GM12892 (cell line): ENCODE measurements at regions not wholly inside any gene's neighbourhood (a gene's known extent, or its start where the extent isn't known, plus 50 kb on each side); places are given as distances from the start of the nearest gene placed in this dataset.

Source experiments
- POLR2A ChIP-seq: IDR thresholded peaks from 2 replicates; pipeline ENCODE4 v1.6.1; 2011; ENCODE audit warnings: low read depth, low read length, control low read depth
- POLR2AphosphoS5 ChIP-seq: IDR thresholded peaks from 2 replicates; pipeline ENCODE4 v1.6.1; 2011; ENCODE audit warnings: low read depth, low read length, control low read depth

DNA sequence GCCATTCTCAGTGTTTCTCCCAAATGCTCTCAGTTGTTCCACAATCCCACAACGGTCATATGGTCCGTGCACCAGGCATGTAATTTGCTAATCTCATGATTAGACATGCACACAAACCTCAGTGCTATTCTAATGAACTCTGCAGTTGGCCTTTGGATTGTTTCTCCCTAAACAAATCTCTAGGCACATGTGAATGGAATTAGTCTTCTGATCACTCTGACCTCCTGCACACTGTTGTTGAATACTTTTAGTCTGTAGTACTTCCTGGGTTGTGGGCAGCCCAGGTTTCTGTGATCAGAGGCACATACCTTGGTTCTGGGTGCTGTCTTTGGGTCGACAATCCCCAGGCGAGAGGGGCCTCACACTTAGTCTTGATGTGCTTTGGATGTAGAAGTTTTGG lies 498.7 kb upstream of the SPRED2 start:
- no peak for TF ChIP-seq POLR2AphosphoS5
- TF ChIP-seq POLR2A = no peak
